Endothelial cell (in vitro differentiated cells): ENCODE measurements at regions not wholly inside any gene's neighbourhood (a gene's known extent, or its start where the extent isn't known, plus 50 kb on each side); places are given as distances from the start of the nearest gene placed in this dataset.

Experiments
- DNase-seq: peaks from one replicate; pipeline ENCODE4 v3.0.0; 2021; ENCODE audit warnings: low spot score
- H3K27ac Mint-ChIP-seq: one replicate; pipeline ENCODE4 v1.8.0; 2021; ENCODE audit warnings: mixed read lengths, inconsistent platforms; ENCODE audit not compliant: unreplicated experiment
- H3K27me3 Mint-ChIP-seq: one replicate; pipeline ENCODE4 v1.8.0; 2021; ENCODE audit warnings: mild to moderate bottlenecking, moderate library complexity, mixed read lengths, inconsistent platforms; ENCODE audit not compliant: unreplicated experiment
- H3K36me3 Mint-ChIP-seq: one replicate; pipeline ENCODE4 v1.8.0; 2021; ENCODE audit warnings: mild to moderate bottlenecking, low read depth, mixed read lengths, inconsistent platforms; ENCODE audit not compliant: unreplicated experiment
- H3K4me1 Mint-ChIP-seq: one replicate; pipeline ENCODE4 v1.8.0; 2021; ENCODE audit warnings: mild to moderate bottlenecking, mixed read lengths, inconsistent platforms; ENCODE audit not compliant: unreplicated experiment
- H3K4me3 Mint-ChIP-seq: one replicate; pipeline ENCODE4 v1.8.0; 2021; ENCODE audit warnings: mild to moderate bottlenecking, mixed read lengths, inconsistent platforms; ENCODE audit not compliant: unreplicated experiment
- H3K9me3 Mint-ChIP-seq: one replicate; pipeline ENCODE4 v1.8.0; 2021; ENCODE audit warnings: mixed read lengths, inconsistent platforms; ENCODE audit not compliant: unreplicated experiment
- TF ChIP-seq, protein P1 (sequence below): fragments of 200-600 bp; sonication (generic); IDR thresholded peaks from one replicate; pipeline ENCODE4 v1.5.0; 2021; ENCODE audit warnings: antibody characterized with exemption; ENCODE audit not compliant: unreplicated experiment

DNA sequence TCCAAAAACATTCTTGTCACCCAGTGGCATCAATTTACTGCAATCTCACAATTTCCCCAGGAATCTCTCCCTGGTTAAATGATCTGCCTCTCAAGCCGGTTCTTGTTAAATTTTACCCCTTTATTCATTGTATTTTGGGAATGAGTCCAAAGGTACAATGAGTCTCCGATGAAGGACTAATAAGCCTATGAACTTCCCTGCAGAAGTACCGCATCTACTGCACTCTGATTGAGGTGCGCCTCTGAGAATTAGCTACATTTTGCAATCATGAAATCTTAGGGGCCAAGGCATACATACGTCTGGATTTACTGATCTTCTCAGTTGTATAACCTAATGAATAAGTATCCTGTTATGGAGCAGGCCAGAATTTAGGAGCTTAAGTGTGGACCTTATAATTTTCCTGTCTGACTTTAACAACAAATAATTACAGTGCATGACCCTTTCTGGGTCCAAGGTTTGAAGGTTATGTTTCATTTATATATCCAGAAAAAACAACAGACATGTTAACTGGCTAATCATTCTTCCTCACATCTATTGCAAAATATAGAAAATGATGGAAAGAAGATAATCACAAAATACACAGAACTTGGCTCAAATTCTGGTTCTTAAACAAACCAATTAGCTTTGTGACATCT is 261.8 kb upstream of the NRXN1 start:
- no peaks in the 10 kb centered on the region for H3K9me3 Mint-ChIP-seq
- TF ChIP-seq, protein P1, sequence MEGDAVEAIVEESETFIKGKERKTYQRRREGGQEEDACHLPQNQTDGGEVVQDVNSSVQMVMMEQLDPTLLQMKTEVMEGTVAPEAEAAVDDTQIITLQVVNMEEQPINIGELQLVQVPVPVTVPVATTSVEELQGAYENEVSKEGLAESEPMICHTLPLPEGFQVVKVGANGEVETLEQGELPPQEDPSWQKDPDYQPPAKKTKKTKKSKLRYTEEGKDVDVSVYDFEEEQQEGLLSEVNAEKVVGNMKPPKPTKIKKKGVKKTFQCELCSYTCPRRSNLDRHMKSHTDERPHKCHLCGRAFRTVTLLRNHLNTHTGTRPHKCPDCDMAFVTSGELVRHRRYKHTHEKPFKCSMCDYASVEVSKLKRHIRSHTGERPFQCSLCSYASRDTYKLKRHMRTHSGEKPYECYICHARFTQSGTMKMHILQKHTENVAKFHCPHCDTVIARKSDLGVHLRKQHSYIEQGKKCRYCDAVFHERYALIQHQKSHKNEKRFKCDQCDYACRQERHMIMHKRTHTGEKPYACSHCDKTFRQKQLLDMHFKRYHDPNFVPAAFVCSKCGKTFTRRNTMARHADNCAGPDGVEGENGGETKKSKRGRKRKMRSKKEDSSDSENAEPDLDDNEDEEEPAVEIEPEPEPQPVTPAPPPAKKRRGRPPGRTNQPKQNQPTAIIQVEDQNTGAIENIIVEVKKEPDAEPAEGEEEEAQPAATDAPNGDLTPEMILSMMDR = no peak
- no peak overlapping the region for H3K4me3 Mint-ChIP-seq
- no peaks in the 10 kb centered on the region for H3K4me1 Mint-ChIP-seq
- H3K36me3 Mint-ChIP-seq = no peaks in the 10 kb centered on the region
- H3K27me3 Mint-ChIP-seq = no peaks in the 10 kb centered on the region
- H3K27ac Mint-ChIP-seq = no peak overlapping the region
- no peak for DNase-seq

DNA sequence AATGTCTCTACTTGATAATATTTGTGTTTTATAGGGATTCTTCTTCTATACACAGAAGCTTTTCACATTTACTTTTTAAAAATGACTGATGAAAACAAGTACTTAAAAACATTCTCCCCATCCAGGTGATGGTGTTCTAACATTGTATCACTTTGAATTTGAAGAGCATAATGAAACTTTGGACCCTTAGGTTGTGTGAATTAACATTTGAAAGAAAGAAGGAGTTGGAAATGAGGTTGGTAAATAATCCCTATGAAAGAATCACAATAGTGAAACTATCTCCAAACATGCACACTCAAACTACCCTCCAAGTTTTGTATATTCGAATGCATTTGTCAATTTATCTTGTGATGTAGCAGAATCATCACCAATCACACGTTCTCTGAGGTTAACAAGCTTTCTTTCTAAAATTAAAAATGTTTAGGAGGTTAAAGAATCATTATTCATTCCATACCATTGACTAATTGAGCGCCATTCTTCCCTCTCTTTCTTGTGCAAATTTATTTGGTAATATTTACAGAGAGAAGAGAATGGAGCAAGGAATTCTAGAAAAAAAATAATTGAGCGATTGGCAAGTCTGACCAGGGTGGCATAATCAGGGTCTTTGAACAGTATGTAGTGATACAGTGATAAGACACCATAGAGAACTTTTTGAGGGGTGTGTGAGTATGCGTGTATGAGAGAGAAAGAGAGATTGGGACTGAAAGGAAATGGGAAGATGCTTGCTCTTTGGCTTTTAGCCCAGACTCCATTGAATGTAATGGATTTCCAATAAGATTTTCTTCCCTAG is 260.0 kb upstream of the NRXN1 start:
- H3K27ac Mint-ChIP-seq = no peak overlapping the region
- TF ChIP-seq, protein P1 = no peak
- no peaks in the 10 kb centered on the region for H3K4me1 Mint-ChIP-seq
- no peak for DNase-seq
- H3K9me3 Mint-ChIP-seq = no peaks in the 10 kb centered on the region
- no peaks in the 10 kb centered on the region for H3K36me3 Mint-ChIP-seq
- H3K4me3 Mint-ChIP-seq = no peak overlapping the region
- no peaks in the 10 kb centered on the region for H3K27me3 Mint-ChIP-seq

DNA sequence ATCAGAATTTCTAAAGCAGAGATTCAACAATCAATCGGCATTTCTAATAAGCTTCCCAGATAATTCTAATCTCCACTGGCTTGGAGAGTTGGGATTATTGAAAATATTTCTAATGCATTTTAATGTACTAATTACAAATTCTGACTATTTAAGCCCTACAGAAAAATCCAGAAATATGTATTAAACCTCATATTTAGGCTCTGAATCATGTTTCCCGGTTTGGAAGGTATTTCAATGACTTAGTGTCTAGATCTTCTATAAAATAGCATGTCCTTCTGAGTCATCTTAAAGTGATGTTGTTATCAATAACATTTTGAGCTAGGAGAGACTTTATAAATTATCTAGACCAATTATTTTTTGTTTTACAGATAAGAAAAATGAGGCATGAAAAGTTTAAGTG is 258.8 kb upstream of the NRXN1 start:
- Mint-ChIP-seq H3K4me1 (no peaks in the 10 kb centered on the region), H3K27ac (no peak overlapping the region), H3K4me3 (no peak overlapping the region), H3K27me3 (no peaks in the 10 kb centered on the region), H3K36me3 (no peaks in the 10 kb centered on the region), H3K9me3 (no peaks in the 10 kb centered on the region)
- no peak for DNase-seq
- TF ChIP-seq, protein P1 = no peak

DNA sequence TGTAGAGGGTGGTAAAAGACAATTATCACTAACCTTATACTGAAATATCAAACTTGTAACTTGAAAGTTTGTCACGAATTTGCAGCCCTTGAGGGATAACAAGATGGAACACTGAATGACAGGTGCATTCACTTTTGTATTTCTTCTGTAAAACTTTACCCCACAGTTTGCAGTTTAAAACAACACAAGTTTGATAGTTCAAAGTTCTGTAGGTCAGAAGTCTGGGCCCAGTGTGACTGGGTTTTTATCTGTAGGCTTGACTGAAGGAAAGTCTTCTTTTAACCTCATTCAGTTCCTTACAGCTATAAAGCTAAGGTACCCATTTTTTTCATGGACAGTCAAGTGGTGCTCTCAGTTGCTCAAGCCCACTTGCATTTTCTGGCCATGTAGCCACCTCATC is 257.1 kb upstream of the NRXN1 start:
- Mint-ChIP-seq H3K4me1 (no peaks in the 10 kb centered on the region), H3K9me3 (no peaks in the 10 kb centered on the region), H3K4me3 (no peak overlapping the region), H3K36me3 (no peaks in the 10 kb centered on the region), H3K27me3 (no peaks in the 10 kb centered on the region), H3K27ac (no peak overlapping the region)
- no peak for DNase-seq
- TF ChIP-seq, protein P1 = no peak

DNA sequence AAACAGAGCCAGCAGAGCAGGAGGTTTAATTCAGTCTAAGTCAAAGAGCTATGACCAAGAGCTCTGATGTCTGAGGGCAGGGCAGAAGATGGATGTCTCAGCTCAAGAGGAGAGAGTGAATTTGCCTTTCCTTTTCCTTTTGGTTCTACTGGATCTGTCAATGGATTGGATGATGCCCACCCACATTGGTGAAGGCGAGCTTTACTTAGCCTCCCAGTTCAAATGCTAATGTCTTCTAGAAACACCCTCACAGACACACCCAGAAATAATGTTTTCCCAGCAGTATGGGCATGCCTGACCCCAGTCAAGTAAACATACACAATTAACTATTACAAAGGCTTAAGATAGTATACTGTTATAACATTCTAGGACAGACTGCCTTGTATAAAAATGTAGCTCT is 236.3 kb upstream of the NRXN1 start:
- TF ChIP-seq, protein P1 = no peak
- Mint-ChIP-seq H3K27ac (no peak overlapping the region), H3K27me3 (no peaks in the 10 kb centered on the region), H3K36me3 (no peaks in the 10 kb centered on the region), H3K4me3 (no peak overlapping the region), H3K4me1 (no peaks in the 10 kb centered on the region), H3K9me3 (no peaks in the 10 kb centered on the region)
- no peak for DNase-seq
